GM12892 (cell line): ENCODE measurements at regions not wholly inside any gene's neighbourhood (a gene's known extent, or its start where the extent isn't known, plus 50 kb on each side); places are given as distances from the start of the nearest gene placed in this dataset.

Source experiments
- POLR2A ChIP-seq: IDR thresholded peaks from 2 replicates; pipeline ENCODE4 v1.6.1; 2011; ENCODE audit warnings: low read depth, low read length, control low read depth
- POLR2AphosphoS5 ChIP-seq: IDR thresholded peaks from 2 replicates; pipeline ENCODE4 v1.6.1; 2011; ENCODE audit warnings: low read depth, low read length, control low read depth

DNA sequence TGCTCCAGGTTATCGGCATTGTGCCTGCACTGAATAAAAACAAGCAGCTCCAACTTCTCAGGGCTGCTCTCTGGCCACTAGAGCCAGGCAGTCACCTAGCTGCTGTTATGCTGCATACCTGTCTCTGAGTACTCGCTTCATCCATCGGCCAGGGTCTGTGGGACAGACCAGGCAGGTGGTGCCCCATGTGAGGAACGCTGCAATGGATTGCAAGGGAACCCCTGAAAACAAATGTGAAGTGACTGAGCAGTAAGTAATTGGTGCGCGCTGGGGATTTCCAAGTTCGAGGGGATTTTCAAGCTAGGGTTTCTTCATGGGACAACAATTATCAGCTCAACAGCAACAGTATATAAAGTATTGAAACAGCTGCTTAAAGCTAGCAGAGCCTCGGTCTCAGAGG, 965.3 kb downstream of the AACS start:
- TF ChIP-seq POLR2A (no peak), POLR2AphosphoS5 (no peak)
